ENCODE measurements at regions not wholly inside any gene's neighbourhood (a gene's known extent, or its start where the extent isn't known, plus 50 kb on each side); places are given as distances from the start of the nearest gene placed in this dataset.

- intact Hi-C loops (cut with micrococcal nuclease), result no loop called here
- TF ChIP-seq CTCF (IDR thresholded peaks at IDR 0.05), result no peak
- no peak for TF ChIP-seq EZH2 (IDR thresholded peaks at IDR 0.05; ENCODE audit: borderline replicate concordance, insufficient read depth, low read depth, low read length, poor library complexity, severe bottlenecking)
- Histone ChIP-seq H2AFZ (ENCODE audit: insufficient read depth, low read depth, low read length, poor library complexity, severe bottlenecking) (no peak overlapping the region), H3K79me2 (ENCODE audit: control insufficient read depth, insufficient read depth, low read length) (no peaks in the 10 kb centered on the region), H4K20me1 (ENCODE audit: control insufficient read depth, insufficient read depth, low read length, poor library complexity, severe bottlenecking) (no peaks in the 10 kb centered on the region), H3K4me3 (ENCODE audit: control extremely low read depth in 1 of 5, extremely low read depth in 1 of 5, insufficient read depth in 1 of 5, low read depth in 2 of 5, low read length in 4 of 5) (no peak overlapping the region), H3K36me3 (replicated peaks in 1 of 2; ENCODE audit: control extremely low read depth in 1 of 2, control insufficient read depth in 1 of 2, extremely low read depth in 1 of 2, insufficient read depth in 2 of 2, low read length in 1 of 2) (no peaks in the 10 kb centered on the region), H3K9me3 (ENCODE audit: control extremely low read depth in 1 of 3, control insufficient read depth in 2 of 3, insufficient read depth in 1 of 3, low read length in 2 of 3) (no peaks in the 10 kb centered on the region), H3K27ac (ENCODE audit: low read length in 2 of 2) (no peak overlapping the region), H3K9ac (ENCODE audit: low read length) (no peak overlapping the region), H3K4me1 (ENCODE audit: control insufficient read depth in 2 of 2, insufficient read depth in 2 of 2, low read length in 2 of 2) (no peaks in the 10 kb centered on the region), H3K4me2 (replicated peaks; ENCODE audit: low read depth, low read length, poor library complexity, severe bottlenecking) (no peak overlapping the region), H3K27me3 (replicated peaks in 1 of 4; ENCODE audit: control extremely low read depth in 1 of 4, control insufficient read depth in 3 of 4, insufficient read depth in 4 of 4, low read length in 3 of 4) (no peaks in the 10 kb centered on the region)
- no CpG with 5 or more reads among the region's 3 CpGs for WGBS (ENCODE audit: insufficient coverage)
- Mint-ChIP-seq H3K4me1 (no peaks in the 10 kb centered on the region), H3K27me3 (no peaks in the 10 kb centered on the region), H3K9me3 (ENCODE audit: insufficient read depth) (no peaks in the 10 kb centered on the region), H3K27ac (no peak overlapping the region), H3K4me3 (no peak overlapping the region)
- ChIA-PET CTCF (no interaction called here), POLR2A (no interaction called here)
- DNase-seq, result no peak
- ATAC-seq (ENCODE audit: low read depth), result no peak
Measured at GRCh38 chr5:167594750-167595149, 696.7 kb upstream of the WWC1 start.

GRCh38 chr5:167595196-167595595 is 696.2 kb upstream of the WWC1 start:
- TF ChIP-seq EZH2 (IDR thresholded peaks at IDR 0.05; ENCODE audit: borderline replicate concordance, insufficient read depth, low read depth, low read length, poor library complexity, severe bottlenecking), result no peak
- TF ChIP-seq CTCF (IDR thresholded peaks at IDR 0.05), result no peak
- WGBS (ENCODE audit: insufficient coverage), result no CpG with 5 or more reads among the region's 3 CpGs
- no peaks in the 10 kb centered on the region for H3K9me3 Mint-ChIP-seq (ENCODE audit: insufficient read depth)
- Histone ChIP-seq H3K4me3 (ENCODE audit: control extremely low read depth in 1 of 5, extremely low read depth in 1 of 5, insufficient read depth in 1 of 5, low read depth in 2 of 5, low read length in 4 of 5) (no peak overlapping the region), H3K9me3 (ENCODE audit: control extremely low read depth in 1 of 3, control insufficient read depth in 2 of 3, insufficient read depth in 1 of 3, low read length in 2 of 3) (no peaks in the 10 kb centered on the region), H3K36me3 (replicated peaks in 1 of 2; ENCODE audit: control extremely low read depth in 1 of 2, control insufficient read depth in 1 of 2, extremely low read depth in 1 of 2, insufficient read depth in 2 of 2, low read length in 1 of 2) (no peaks in the 10 kb centered on the region), H3K4me1 (ENCODE audit: control insufficient read depth in 2 of 2, insufficient read depth in 2 of 2, low read length in 2 of 2) (no peaks in the 10 kb centered on the region), H3K27me3 (replicated peaks in 1 of 4; ENCODE audit: control extremely low read depth in 1 of 4, control insufficient read depth in 3 of 4, insufficient read depth in 4 of 4, low read length in 3 of 4) (no peaks in the 10 kb centered on the region), H3K79me2 (ENCODE audit: control insufficient read depth, insufficient read depth, low read length) (no peaks in the 10 kb centered on the region), H3K27ac (ENCODE audit: low read length in 2 of 2) (no peak overlapping the region), H3K4me2 (replicated peaks; ENCODE audit: low read depth, low read length, poor library complexity, severe bottlenecking) (no peak overlapping the region), H3K9ac (ENCODE audit: low read length) (no peak overlapping the region), H4K20me1 (ENCODE audit: control insufficient read depth, insufficient read depth, low read length, poor library complexity, severe bottlenecking) (no peaks in the 10 kb centered on the region), H2AFZ (ENCODE audit: insufficient read depth, low read depth, low read length, poor library complexity, severe bottlenecking) (no peak overlapping the region)
- H3K4me1 Mint-ChIP-seq, result no peaks in the 10 kb centered on the region
- ATAC-seq (ENCODE audit: low read depth), result no peak
- H3K27me3 Mint-ChIP-seq, result no peaks in the 10 kb centered on the region
- intact Hi-C loops (cut with micrococcal nuclease), result no loop called here
- H3K27ac Mint-ChIP-seq, result no peak overlapping the region
- CTCF ChIA-PET, result no interaction called here
- no peak for DNase-seq
- H3K4me3 Mint-ChIP-seq, result no peak overlapping the region
- POLR2A ChIA-PET, result no interaction called here
